Spleen (tissue), 11 donors: ENCODE measurements at regions not wholly inside any gene's neighbourhood (a gene's known extent, or its start where the extent isn't known, plus 50 kb on each side); places are given as distances from the start of the nearest gene placed in this dataset.

Experiments used
- DNase-seq: peaks from one replicate; pipeline ENCODE4 v3.0.0-alpha.2; 2020
- H3K27ac ChIP-seq, 8 donors: fragments of 200-600 bp; sonication (generic) in 7 of 8; 1 replicate in 4 of 8; 2 replicates in 4 of 8; pipeline versions ENCODE4 v1.5.0 to v1.8.0; 2016 to 2021; ENCODE audit warnings: inconsistent platforms in 4 of 8, mild to moderate bottlenecking in 4 of 8, moderate library complexity in 1 of 8
- H3K27me3 ChIP-seq, 7 donors: fragments of 200-600 bp; sonication (generic) in 6 of 7; replicated peaks in 1 of 7; 1 replicate in 4 of 7; 2 replicates in 3 of 7; pipeline versions ENCODE4 v1.5.0 to v1.8.0; 2016 to 2021; ENCODE audit warnings: inconsistent platforms in 3 of 7, mild to moderate bottlenecking in 1 of 7
- H3K36me3 ChIP-seq, 6 donors: fragments of 200-600 bp; sonication (generic) in 5 of 6; 1 replicate in 4 of 6; 2 replicates in 2 of 6; pipeline versions ENCODE4 v1.5.0 to v1.8.0; 2016 to 2021; ENCODE audit warnings: inconsistent platforms in 2 of 6
- H3K4me1 ChIP-seq, 6 donors: fragments of 200-600 bp; sonication (generic) in 5 of 6; 1 replicate in 3 of 6; 2 replicates in 3 of 6; pipeline versions ENCODE4 v1.5.0 to v1.8.0; 2016 to 2021; ENCODE audit warnings: inconsistent platforms in 3 of 6
- H3K4me3 ChIP-seq, 8 donors: fragments of 200-600 bp; sonication (generic) in 7 of 8; 1 replicate in 4 of 8; 2 replicates in 4 of 8; pipeline versions ENCODE4 v1.5.0 to v1.8.0; 2016 to 2021; ENCODE audit warnings: inconsistent platforms in 4 of 8, mild to moderate bottlenecking in 4 of 8, moderate library complexity in 2 of 8
- H3K9me3 ChIP-seq, 8 donors: fragments of 200-600 bp; sonication (generic) in 7 of 8; 1 replicate in 4 of 8; 2 replicates in 4 of 8; pipeline versions ENCODE4 v1.5.0 to v1.8.0; 2016 to 2021; ENCODE audit warnings: inconsistent platforms in 4 of 8
- CTCF ChIP-seq, 11 experiments: fragments of 200-600 bp in 7 of 11; fragments of 450-650 bp in 4 of 11; sonication (generic) in 4 of 11; IDR thresholded peaks in 8 of 11; conservative IDR thresholded peaks in 3 of 11; 1 replicate in 7 of 11; 2 replicates in 4 of 11; pipeline versions ENCODE4 v1.4.0 to v1.8.0; 2016 to 2021; ENCODE audit warnings: antibody characterized with exemption in 11 of 11, inconsistent platforms in 4 of 11, mild to moderate bottlenecking in 1 of 11
- POLR2A ChIP-seq, 3 donors: fragments of 450-650 bp; IDR thresholded peaks; one replicate each; pipeline ENCODE4 v1.5.1; 2017; ENCODE audit warnings: antibody characterized with exemption in 3 of 3, mild to moderate bottlenecking in 1 of 3
- POLR2AphosphoS5 ChIP-seq, 3 donors: sonication (generic); formaldehyde crosslinking; IDR thresholded peaks; one replicate each; pipeline ENCODE4 v1.5.1; 2017; ENCODE audit warnings: antibody characterized with exemption in 3 of 3
- WGBS, 5 donors: extraction: QIAGEN DNeasy Blood & Tissue Kit in 3 of 5; methylation state at CpG; one replicate each; pipeline versions ENCODE4 v1.1.5 to v1.1.7; 2013 to 2018; 5-methylcytosine and 5-hydroxymethylcytosine counted together
- intact Hi-C: fragments of 100-400 bp; cut with DNase I; formaldehyde crosslinking; loops from one replicate; pipeline ENCODE4 v1.15.0; 2023; ENCODE audit warnings: low total_unique reads
- donor health status: healthy with polysubstance abuse.
- donor health status: DM: no; HTN: no; CAD: no; lungs with moderate emphysema.
- donor health status: DM: no; HTN: no; CAD: no.
- donor health status: Bipolar disorder and iron deficiency.
- donor health status: healthy.
- donor health status: DM: no; HTN: no; CAD: no.
- donor health status: DM: yes; HTN: yes; CAD: no.

- Histone ChIP-seq H3K36me3 (no peaks in the 10 kb centered on the region), H3K27me3 (no peaks in the 10 kb centered on the region), H3K9me3 (peaks cover 0 to 4% (median 0%) of the 10 kb centered on the region in 8 donors), H3K4me3 (no peak overlapping the region), H3K27ac (no peak overlapping the region), H3K4me1 (no peaks in the 10 kb centered on the region)
- no peak for TF ChIP-seq POLR2A (IDR thresholded peaks at IDR 0.05)
- no peak for TF ChIP-seq CTCF (IDR thresholded peaks at IDR 0.05 in 8 of 11, conservative IDR thresholded peaks at IDR 0.05 in 3 of 11)
- TF ChIP-seq POLR2AphosphoS5 (IDR thresholded peaks at IDR 0.05), result no peak
- WGBS, 5 donors, result 70 to 83% (median 74%) methylated on average over 3 of the region's 3 CpGs
- no peak for DNase-seq
- intact Hi-C loops, result no loop called here
Measured at GRCh38 chr3:89584398-89584797, 477.0 kb downstream of the EPHA3 start.

GRCh38 chr3:89586256-89586655, 478.8 kb downstream of the EPHA3 start:
- Histone ChIP-seq H3K9me3 (peaks cover 0 to 8% (median 0%) of the 10 kb centered on the region in 8 donors), H3K4me3 (no peak overlapping the region), H3K27me3 (no peaks in the 10 kb centered on the region), H3K4me1 (no peaks in the 10 kb centered on the region), H3K36me3 (no peaks in the 10 kb centered on the region), H3K27ac (no peak overlapping the region)
- TF ChIP-seq CTCF (IDR thresholded peaks at IDR 0.05 in 8 of 11, conservative IDR thresholded peaks at IDR 0.05 in 3 of 11), result no peak
- TF ChIP-seq POLR2A (IDR thresholded peaks at IDR 0.05), result no peak
- TF ChIP-seq POLR2AphosphoS5 (IDR thresholded peaks at IDR 0.05), result no peak
- 74 to 89% (median 85%) methylated on average over 2 of the region's 2 CpGs for WGBS, 5 donors
- intact Hi-C loops, result no loop called here
- no peak for DNase-seq

DNA sequence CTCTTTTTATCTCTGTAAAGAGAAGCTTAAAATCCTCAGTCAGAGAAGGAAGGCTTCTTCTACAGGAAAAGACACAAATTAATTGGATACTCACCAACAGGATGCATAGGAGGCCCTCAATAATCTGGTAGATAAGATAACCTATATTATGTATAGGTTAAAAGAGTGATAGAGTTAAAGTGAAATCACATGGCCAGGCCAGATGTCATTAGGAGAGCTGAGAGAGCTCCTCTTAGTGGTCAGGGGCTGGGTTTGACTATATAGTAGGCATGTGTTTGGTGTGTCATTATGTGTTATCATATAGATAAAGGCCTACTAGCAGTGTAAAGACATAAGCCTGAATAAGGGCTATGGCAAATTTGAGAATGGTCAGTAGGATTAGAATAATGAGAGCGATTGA, 479.3 kb downstream of the EPHA3 start:
- Histone ChIP-seq H3K4me3 (no peak overlapping the region), H3K4me1 (no peaks in the 10 kb centered on the region), H3K9me3 (peaks cover 0 to 8% (median 0%) of the 10 kb centered on the region in 8 donors), H3K27me3 (no peaks in the 10 kb centered on the region), H3K27ac (no peak overlapping the region), H3K36me3 (no peaks in the 10 kb centered on the region)
- 78 to 89% (median 86%) methylated on average over 1 of the region's 1 CpG for WGBS, 5 donors
- intact Hi-C loops, result no loop called here
- TF ChIP-seq POLR2AphosphoS5 (IDR thresholded peaks at IDR 0.05) (no peak), POLR2A (IDR thresholded peaks at IDR 0.05) (no peak), CTCF (IDR thresholded peaks at IDR 0.05 in 8 of 11, conservative IDR thresholded peaks at IDR 0.05 in 3 of 11) (no peak)
- no peak for DNase-seq

DNA sequence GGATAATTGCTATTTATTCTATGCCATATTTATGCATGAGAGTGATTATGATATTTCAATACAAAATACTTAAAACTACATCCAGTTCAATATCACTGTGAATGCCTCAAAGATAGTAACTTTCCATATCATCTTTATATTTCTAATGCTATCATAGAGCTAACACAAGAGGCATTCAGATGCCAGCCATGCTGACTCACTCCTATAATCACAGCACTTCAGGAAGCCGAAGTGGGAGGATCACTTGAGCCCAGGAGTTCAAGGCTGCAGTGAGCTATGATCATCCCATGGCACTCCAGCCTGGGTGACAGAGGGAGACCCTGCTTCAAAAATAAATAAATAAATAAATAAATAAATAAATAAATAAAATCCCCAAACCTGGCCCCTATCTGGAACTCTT, 498.7 kb downstream of the EPHA3 start:
- no peak overlapping the region for H3K4me3 ChIP-seq
- no peak for TF ChIP-seq POLR2AphosphoS5 (IDR thresholded peaks at IDR 0.05)
- no peak for TF ChIP-seq CTCF (IDR thresholded peaks at IDR 0.05 in 8 of 11, conservative IDR thresholded peaks at IDR 0.05 in 3 of 11)
- no peak for TF ChIP-seq POLR2A (IDR thresholded peaks at IDR 0.05)
- intact Hi-C loops, result no loop called here
- no peaks in the 10 kb centered on the region for H3K27me3 ChIP-seq
- no peak overlapping the region for H3K27ac ChIP-seq
- WGBS, 5 donors, result 74 to 96% (median 79%) methylated on average over 1 of the region's 1 CpG
- H3K9me3 ChIP-seq, result no peaks in the 10 kb centered on the region
- no peak for DNase-seq
- no peaks in the 10 kb centered on the region for H3K36me3 ChIP-seq
- no peaks in the 10 kb centered on the region for H3K4me1 ChIP-seq
